ENCODE measurements at regions not wholly inside any gene's neighbourhood (a gene's known extent, or its start where the extent isn't known, plus 50 kb on each side); places are given as distances from the start of the nearest gene placed in this dataset.

- no peaks in the 10 kb centered on the region for H3K9me2 ChIP-seq (replicated peaks; ENCODE audit: insufficient read depth, low read length)
- no peaks in the 10 kb centered on the region for H3K27me3 ChIP-seq (ENCODE audit: low read length)
- TF ChIP-seq, protein P1, sequence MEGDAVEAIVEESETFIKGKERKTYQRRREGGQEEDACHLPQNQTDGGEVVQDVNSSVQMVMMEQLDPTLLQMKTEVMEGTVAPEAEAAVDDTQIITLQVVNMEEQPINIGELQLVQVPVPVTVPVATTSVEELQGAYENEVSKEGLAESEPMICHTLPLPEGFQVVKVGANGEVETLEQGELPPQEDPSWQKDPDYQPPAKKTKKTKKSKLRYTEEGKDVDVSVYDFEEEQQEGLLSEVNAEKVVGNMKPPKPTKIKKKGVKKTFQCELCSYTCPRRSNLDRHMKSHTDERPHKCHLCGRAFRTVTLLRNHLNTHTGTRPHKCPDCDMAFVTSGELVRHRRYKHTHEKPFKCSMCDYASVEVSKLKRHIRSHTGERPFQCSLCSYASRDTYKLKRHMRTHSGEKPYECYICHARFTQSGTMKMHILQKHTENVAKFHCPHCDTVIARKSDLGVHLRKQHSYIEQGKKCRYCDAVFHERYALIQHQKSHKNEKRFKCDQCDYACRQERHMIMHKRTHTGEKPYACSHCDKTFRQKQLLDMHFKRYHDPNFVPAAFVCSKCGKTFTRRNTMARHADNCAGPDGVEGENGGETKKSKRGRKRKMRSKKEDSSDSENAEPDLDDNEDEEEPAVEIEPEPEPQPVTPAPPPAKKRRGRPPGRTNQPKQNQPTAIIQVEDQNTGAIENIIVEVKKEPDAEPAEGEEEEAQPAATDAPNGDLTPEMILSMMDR (IDR thresholded peaks at IDR 0.05; ENCODE audit: insufficient read depth, low read length, poor library complexity, severe bottlenecking), result no peak
- TF ChIP-seq EZH2phosphoT487 (conservative IDR thresholded peaks at IDR 0.05; ENCODE audit: low read length), result no peak
- H3K27ac ChIP-seq (ENCODE audit: low read depth, low read length), result no peak overlapping the region
- no peaks in the 10 kb centered on the region for H4K20me1 ChIP-seq (ENCODE audit: low read depth, low read length)
- no peak overlapping the region for H3K4me3 ChIP-seq (ENCODE audit: insufficient read depth, low read length, poor library complexity, severe bottlenecking)
- H2AFZ ChIP-seq (ENCODE audit: low read depth, low read length, severe bottlenecking), result no peak overlapping the region
- H3K36me3 ChIP-seq (ENCODE audit: low read length), result no peaks in the 10 kb centered on the region
- H3K9ac ChIP-seq (ENCODE audit: low read length), result no peak overlapping the region
- H3K79me2 ChIP-seq (ENCODE audit: insufficient read depth, low read length), result no peaks in the 10 kb centered on the region
- no peak overlapping the region for H3K4me2 ChIP-seq (ENCODE audit: low read depth, low read length, poor library complexity, severe bottlenecking)
- H3K9me3 ChIP-seq (ENCODE audit: insufficient read depth, low read length), result no peaks in the 10 kb centered on the region
- no peaks in the 10 kb centered on the region for H3F3A ChIP-seq (ENCODE audit: insufficient read depth)
Measured at GRCh38 chr11:56932572-56933220, 56.0 kb upstream of the OR5AK2 start.

GRCh38 chr11:56923116-56923515 is 65.6 kb upstream of the OR5AK2 start:
- H3K9ac ChIP-seq (ENCODE audit: low read length), result no peak overlapping the region
- no peaks in the 10 kb centered on the region for H3K79me2 ChIP-seq (ENCODE audit: insufficient read depth, low read length)
- no peaks in the 10 kb centered on the region for H3K9me3 ChIP-seq (ENCODE audit: insufficient read depth, low read length)
- H3K9me2 ChIP-seq (replicated peaks; ENCODE audit: insufficient read depth, low read length), result no peaks in the 10 kb centered on the region
- H3K27me3 ChIP-seq (ENCODE audit: low read length), result no peaks in the 10 kb centered on the region
- no peak overlapping the region for H3K4me3 ChIP-seq (ENCODE audit: insufficient read depth, low read length, poor library complexity, severe bottlenecking)
- TF ChIP-seq, protein P1 (IDR thresholded peaks at IDR 0.05; ENCODE audit: insufficient read depth, low read length, poor library complexity, severe bottlenecking), result no peak
- TF ChIP-seq EZH2phosphoT487 (conservative IDR thresholded peaks at IDR 0.05; ENCODE audit: low read length), result no peak
- H3K36me3 ChIP-seq (ENCODE audit: low read length), result no peaks in the 10 kb centered on the region
- H2AFZ ChIP-seq (ENCODE audit: low read depth, low read length, severe bottlenecking), result no peak overlapping the region
- no peak overlapping the region for H3K4me2 ChIP-seq (ENCODE audit: low read depth, low read length, poor library complexity, severe bottlenecking)
- no peaks in the 10 kb centered on the region for H4K20me1 ChIP-seq (ENCODE audit: low read depth, low read length)
- no peaks in the 10 kb centered on the region for H3F3A ChIP-seq (ENCODE audit: insufficient read depth)
- H3K27ac ChIP-seq (ENCODE audit: low read depth, low read length), result no peak overlapping the region

GRCh38 chr11:56922421-56922820 is 66.3 kb upstream of the OR5AK2 start:
- Histone ChIP-seq H3K79me2 (ENCODE audit: insufficient read depth, low read length) (no peaks in the 10 kb centered on the region), H3K27ac (ENCODE audit: low read depth, low read length) (no peak overlapping the region), H2AFZ (ENCODE audit: low read depth, low read length, severe bottlenecking) (no peak overlapping the region), H3K9ac (ENCODE audit: low read length) (no peak overlapping the region), H4K20me1 (ENCODE audit: low read depth, low read length) (no peaks in the 10 kb centered on the region), H3K9me2 (replicated peaks; ENCODE audit: insufficient read depth, low read length) (no peaks in the 10 kb centered on the region), H3K4me3 (ENCODE audit: insufficient read depth, low read length, poor library complexity, severe bottlenecking) (no peak overlapping the region), H3K4me2 (ENCODE audit: low read depth, low read length, poor library complexity, severe bottlenecking) (no peak overlapping the region), H3K36me3 (ENCODE audit: low read length) (no peaks in the 10 kb centered on the region), H3K27me3 (ENCODE audit: low read length) (no peaks in the 10 kb centered on the region), H3F3A (ENCODE audit: insufficient read depth) (no peaks in the 10 kb centered on the region), H3K9me3 (ENCODE audit: insufficient read depth, low read length) (no peaks in the 10 kb centered on the region)
- no peak for TF ChIP-seq EZH2phosphoT487 (conservative IDR thresholded peaks at IDR 0.05; ENCODE audit: low read length)
- TF ChIP-seq, protein P1 (IDR thresholded peaks at IDR 0.05; ENCODE audit: insufficient read depth, low read length, poor library complexity, severe bottlenecking), result no peak

Data from SU-DHL-6 (cell line).